Activated CD4-positive, alpha-beta memory T cell treated with anti-CD3 and anti-CD28 coated beads for 36 hours (primary cell): ENCODE measurements at regions not wholly inside any gene's neighbourhood (a gene's known extent, or its start where the extent isn't known, plus 50 kb on each side); places are given as distances from the start of the nearest gene placed in this dataset.

Experiments used
- CTCF ChIA-PET: fragments of 350-600 bp; sonication (Branson Sonifier 250); formaldehyde crosslinking; loops from one replicate; lab custom pipeline; 2021; ENCODE audit warnings: antibody characterized with exemption, inconsistent platforms; lab: Charles Lee
- POLR2A ChIA-PET: fragments of 350-600 bp; sonication (Branson Sonifier 250); formaldehyde crosslinking; loops from one replicate; lab custom pipeline; 2021; ENCODE audit warnings: antibody characterized with exemption; lab: Charles Lee
- DNase-seq: peaks from one replicate; pipeline ENCODE4 v3.0.0-alpha.2; 2020
- H3K27ac Mint-ChIP-seq: one replicate; pipeline ENCODE4 v1.8.0; 2021; ENCODE audit warnings: mixed read lengths
- H3K27me3 Mint-ChIP-seq: one replicate; pipeline ENCODE4 v1.8.0; 2021; ENCODE audit warnings: mixed read lengths
- H3K36me3 Mint-ChIP-seq: one replicate; pipeline ENCODE4 v1.8.0; 2021; ENCODE audit warnings: mixed read lengths
- H3K4me1 Mint-ChIP-seq: one replicate; pipeline ENCODE4 v1.8.0; 2021; ENCODE audit warnings: low read depth, mixed read lengths
- H3K4me3 Mint-ChIP-seq: one replicate; pipeline ENCODE4 v1.8.0; 2021; ENCODE audit warnings: mild to moderate bottlenecking, mixed read lengths
- H3K9me3 Mint-ChIP-seq: one replicate; pipeline ENCODE4 v1.8.0; 2021; ENCODE audit warnings: mixed read lengths
- intact Hi-C: fragments of 100-400 bp; cut with micrococcal nuclease; formaldehyde crosslinking; loops from one replicate; pipeline ENCODE4 v1.15.1; 2023

DNA sequence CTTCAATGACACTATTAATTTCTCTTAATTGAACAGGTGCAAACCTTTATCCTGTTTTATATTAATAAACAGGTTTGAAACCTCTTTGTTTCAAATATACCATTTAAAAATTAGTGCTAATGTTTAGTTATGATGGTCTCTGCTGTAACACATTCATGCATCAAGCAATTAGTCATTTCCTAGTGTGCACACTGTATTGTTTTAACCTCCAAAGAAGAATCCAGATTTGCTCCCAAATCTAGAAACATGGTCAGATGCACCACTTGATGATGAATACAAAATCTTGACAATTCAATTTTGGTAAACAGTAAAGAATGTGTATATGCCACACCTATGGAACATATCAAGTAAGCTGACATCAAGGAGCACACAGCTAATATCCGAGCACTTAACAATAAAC, 157.1 kb downstream of the TRIML1 start:
- Mint-ChIP-seq H3K9me3 (peaks cover 15% of the 10 kb centered on the region), H3K4me1 (no peaks in the 10 kb centered on the region), H3K27ac (no peak overlapping the region), H3K4me3 (no peak overlapping the region), H3K27me3 (no peaks in the 10 kb centered on the region), H3K36me3 (no peaks in the 10 kb centered on the region)
- ChIA-PET CTCF (no interaction called here), POLR2A (no interaction called here)
- intact Hi-C loops = no loop called here
- no peak for DNase-seq

DNA sequence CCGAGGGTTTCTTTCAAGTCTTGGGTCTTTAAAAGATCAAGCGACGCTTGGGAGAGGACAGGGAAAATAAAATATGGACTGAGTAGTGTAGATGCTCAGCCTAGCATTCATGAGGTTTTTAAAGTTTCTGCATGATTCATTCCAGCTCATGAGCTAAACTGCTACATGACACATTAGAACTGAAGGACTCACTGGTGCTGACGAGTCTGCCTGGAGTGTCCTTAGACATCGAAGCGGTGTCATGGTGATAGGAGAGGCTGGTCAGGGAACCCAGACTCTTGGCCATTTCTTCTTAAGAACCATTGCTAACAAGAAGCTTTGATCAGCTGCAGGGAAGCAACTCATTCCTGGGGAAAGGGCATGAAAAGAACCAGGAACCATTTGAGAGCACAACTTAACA, 158.6 kb downstream of the TRIML1 start:
- intact Hi-C loops = no loop called here
- H3K4me1 Mint-ChIP-seq = no peaks in the 10 kb centered on the region
- no peak for DNase-seq
- H3K4me3 Mint-ChIP-seq = no peak overlapping the region
- no peaks in the 10 kb centered on the region for H3K27me3 Mint-ChIP-seq
- peaks cover 19% of the 10 kb centered on the region for H3K9me3 Mint-ChIP-seq
- H3K27ac Mint-ChIP-seq = no peak overlapping the region
- no peaks in the 10 kb centered on the region for H3K36me3 Mint-ChIP-seq
- ChIA-PET CTCF (no interaction called here), POLR2A (no interaction called here)

GRCh38 chr4:188299161-188299560, 159.9 kb downstream of the TRIML1 start:
- Mint-ChIP-seq H3K27me3 (no peaks in the 10 kb centered on the region), H3K36me3 (no peaks in the 10 kb centered on the region), H3K27ac (no peak overlapping the region), H3K4me3 (no peak overlapping the region), H3K4me1 (no peaks in the 10 kb centered on the region), H3K9me3 (peaks cover 19% of the 10 kb centered on the region)
- ChIA-PET POLR2A (no interaction called here), CTCF (no interaction called here)
- intact Hi-C loops = no loop called here
- no peak for DNase-seq

- peaks cover 19% of the 10 kb centered on the region for H3K9me3 Mint-ChIP-seq
- ChIA-PET CTCF (no interaction called here), POLR2A (no interaction called here)
- intact Hi-C loops = no loop called here
- no peaks in the 10 kb centered on the region for H3K36me3 Mint-ChIP-seq
- H3K27ac Mint-ChIP-seq = no peak overlapping the region
- H3K4me1 Mint-ChIP-seq = no peaks in the 10 kb centered on the region
- no peak overlapping the region for H3K4me3 Mint-ChIP-seq
- DNase-seq = no peak
- no peaks in the 10 kb centered on the region for H3K27me3 Mint-ChIP-seq
Observed at GRCh38 chr4:188300385-188300784, 161.1 kb downstream of the TRIML1 start.

DNA sequence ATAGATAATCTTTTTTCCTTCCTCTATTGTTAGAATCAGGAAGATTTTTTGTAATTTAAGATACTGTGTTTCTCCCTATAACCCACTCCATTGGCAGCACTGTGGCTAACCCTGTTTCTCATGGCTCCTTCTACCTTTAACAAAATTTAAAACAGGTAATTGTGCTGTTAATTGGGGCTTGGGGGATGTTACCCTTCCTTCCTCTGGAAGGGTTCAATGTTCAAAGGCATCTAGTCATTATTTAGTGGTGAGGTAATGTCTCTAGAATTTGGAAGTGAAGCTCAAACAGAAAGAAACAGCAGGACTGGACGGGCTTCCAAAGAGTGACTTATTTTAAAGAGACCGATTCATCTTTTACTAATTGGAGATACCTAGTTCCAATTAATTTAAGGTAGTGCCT, 166.4 kb downstream of the TRIML1 start:
- Mint-ChIP-seq H3K36me3 (no peaks in the 10 kb centered on the region), H3K27me3 (no peaks in the 10 kb centered on the region), H3K9me3 (peaks cover 15% of the 10 kb centered on the region), H3K27ac (no peak overlapping the region), H3K4me3 (no peak overlapping the region), H3K4me1 (no peaks in the 10 kb centered on the region)
- intact Hi-C loops = no loop called here
- ChIA-PET CTCF (no interaction called here), POLR2A (no interaction called here)
- no peak for DNase-seq

GRCh38 chr4:188307591-188307990, 168.3 kb downstream of the TRIML1 start:
- Mint-ChIP-seq H3K9me3 (peaks cover 8% of the 10 kb centered on the region), H3K4me3 (no peak overlapping the region), H3K27ac (no peak overlapping the region), H3K4me1 (no peaks in the 10 kb centered on the region), H3K36me3 (no peaks in the 10 kb centered on the region), H3K27me3 (no peaks in the 10 kb centered on the region)
- intact Hi-C loops = no loop called here
- ChIA-PET CTCF (no interaction called here), POLR2A (no interaction called here)
- DNase-seq = no peak

DNA sequence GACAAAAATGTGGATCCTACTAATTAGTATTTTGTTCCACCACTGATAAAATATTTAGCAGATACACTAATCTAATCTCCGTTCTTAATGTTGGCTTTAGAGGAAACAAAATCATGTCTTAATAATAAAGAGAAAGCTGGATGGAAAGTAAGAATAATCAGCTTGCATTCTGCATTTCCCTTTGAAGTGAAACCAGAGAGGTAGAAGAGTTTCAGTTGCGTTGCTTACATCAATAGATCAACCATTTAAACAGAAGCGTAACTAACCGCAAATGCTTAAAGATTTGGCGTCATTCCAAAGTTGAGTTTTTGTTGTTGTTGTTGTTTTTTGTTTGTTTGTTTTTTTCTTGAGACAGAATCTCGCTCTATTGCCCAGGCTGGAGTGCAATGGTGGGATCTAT, 168.9 kb downstream of the TRIML1 start:
- intact Hi-C loops = no loop called here
- no peaks in the 10 kb centered on the region for H3K4me1 Mint-ChIP-seq
- POLR2A ChIA-PET = no interaction called here
- H3K4me3 Mint-ChIP-seq = no peak overlapping the region
- DNase-seq = no peak
- CTCF ChIA-PET = no interaction called here
- H3K27me3 Mint-ChIP-seq = no peaks in the 10 kb centered on the region
- H3K27ac Mint-ChIP-seq = no peak overlapping the region
- H3K36me3 Mint-ChIP-seq = no peaks in the 10 kb centered on the region
- H3K9me3 Mint-ChIP-seq = peaks cover 8% of the 10 kb centered on the region

DNA sequence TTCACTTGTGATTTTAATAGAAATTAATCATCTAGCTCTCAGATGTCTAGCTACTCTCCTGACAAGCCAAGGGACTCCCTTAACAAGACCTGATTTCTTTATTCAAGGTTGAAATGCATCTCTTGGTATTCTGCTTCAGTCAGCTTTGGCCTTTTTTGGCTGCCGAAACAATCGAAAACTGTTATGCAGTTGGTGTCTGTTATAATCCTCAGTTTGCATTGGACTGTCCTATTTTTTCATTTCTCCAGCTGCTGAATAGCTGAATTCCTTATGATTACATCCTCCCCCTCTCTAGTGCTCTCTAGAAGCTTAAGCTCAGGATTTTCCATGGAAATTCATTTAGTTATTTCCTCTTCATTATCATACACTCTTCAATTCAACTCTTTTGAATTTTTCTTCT, 177.2 kb downstream of the TRIML1 start:
- H3K36me3 Mint-ChIP-seq = no peaks in the 10 kb centered on the region
- H3K27me3 Mint-ChIP-seq = no peaks in the 10 kb centered on the region
- peaks cover 17% of the 10 kb centered on the region for H3K9me3 Mint-ChIP-seq
- ChIA-PET POLR2A (no interaction called here), CTCF (no interaction called here)
- no peak overlapping the region for H3K27ac Mint-ChIP-seq
- no peak for DNase-seq
- H3K4me1 Mint-ChIP-seq = no peaks in the 10 kb centered on the region
- intact Hi-C loops = no loop called here
- no peak overlapping the region for H3K4me3 Mint-ChIP-seq

DNA sequence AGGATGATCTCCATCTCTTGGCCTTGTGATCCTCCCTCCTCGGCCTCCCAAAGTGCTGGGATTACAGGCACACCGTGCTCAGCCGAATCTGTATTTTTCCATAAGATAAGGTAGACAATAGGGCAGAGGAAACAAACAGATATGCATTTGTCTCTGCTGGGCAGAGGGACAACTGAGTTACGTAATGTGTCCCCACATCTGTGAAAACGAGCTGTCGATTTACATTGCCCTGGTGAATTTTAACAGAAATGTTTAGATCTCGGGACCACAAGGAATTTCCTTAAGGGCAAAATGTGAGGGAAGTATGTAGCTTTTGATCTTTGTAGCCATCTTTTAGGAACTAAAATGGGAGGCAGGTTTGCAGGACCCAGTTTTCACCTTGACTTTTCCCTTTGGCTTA, 189.7 kb downstream of the TRIML1 start:
- H3K4me3 Mint-ChIP-seq = no peak overlapping the region
- CTCF ChIA-PET = no interaction called here
- intact Hi-C loops = no loop called here
- peaks cover 8% of the 10 kb centered on the region for H3K9me3 Mint-ChIP-seq
- no peak for DNase-seq
- no peaks in the 10 kb centered on the region for H3K27me3 Mint-ChIP-seq
- no peaks in the 10 kb centered on the region for H3K36me3 Mint-ChIP-seq
- POLR2A ChIA-PET = interaction anchor here (0.6 kb wide), 1 partner anchor 64 kb away, joined by 6 read pairs; no protein-coding TSS in a partner anchor
- H3K4me1 Mint-ChIP-seq = no peaks in the 10 kb centered on the region
- H3K27ac Mint-ChIP-seq = no peak overlapping the region

GRCh38 chr4:188329521-188329920, 190.3 kb downstream of the TRIML1 start:
- Mint-ChIP-seq H3K9me3 (peaks cover 8% of the 10 kb centered on the region), H3K27ac (no peak overlapping the region), H3K4me1 (no peaks in the 10 kb centered on the region), H3K27me3 (no peaks in the 10 kb centered on the region), H3K4me3 (no peak overlapping the region), H3K36me3 (no peaks in the 10 kb centered on the region)
- intact Hi-C loops = no loop called here
- no peak for DNase-seq
- POLR2A ChIA-PET = interaction anchor here (0.6 kb wide), 1 partner anchor 63 kb away, joined by 6 read pairs; no protein-coding TSS in a partner anchor
- CTCF ChIA-PET = no interaction called here

DNA sequence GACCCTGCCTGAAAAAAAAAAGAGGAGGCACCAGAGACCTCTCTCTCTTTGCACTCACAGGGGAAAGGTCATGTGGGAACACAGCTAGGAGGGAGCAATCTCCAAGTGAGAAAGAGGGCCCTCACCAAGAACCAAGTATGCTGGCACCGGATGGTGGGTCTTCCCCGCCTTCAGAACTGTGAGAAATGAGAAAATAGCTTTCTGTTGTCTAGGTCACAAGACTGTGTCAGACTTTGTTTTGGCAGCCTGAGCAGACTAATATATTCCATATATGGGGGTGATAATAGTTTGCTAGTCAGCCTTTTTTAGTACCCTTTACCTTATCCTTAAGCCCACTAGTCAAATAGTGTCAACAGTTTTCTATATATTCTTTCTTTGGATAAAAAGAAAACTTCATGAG, 193.0 kb downstream of the TRIML1 start:
- Mint-ChIP-seq H3K27ac (no peak overlapping the region), H3K36me3 (no peaks in the 10 kb centered on the region), H3K27me3 (no peaks in the 10 kb centered on the region), H3K4me3 (no peak overlapping the region), H3K4me1 (no peaks in the 10 kb centered on the region), H3K9me3 (peaks cover 11% of the 10 kb centered on the region)
- POLR2A ChIA-PET = no interaction called here
- DNase-seq = no peak
- intact Hi-C loops = no loop called here
- CTCF ChIA-PET = no interaction called here

DNA sequence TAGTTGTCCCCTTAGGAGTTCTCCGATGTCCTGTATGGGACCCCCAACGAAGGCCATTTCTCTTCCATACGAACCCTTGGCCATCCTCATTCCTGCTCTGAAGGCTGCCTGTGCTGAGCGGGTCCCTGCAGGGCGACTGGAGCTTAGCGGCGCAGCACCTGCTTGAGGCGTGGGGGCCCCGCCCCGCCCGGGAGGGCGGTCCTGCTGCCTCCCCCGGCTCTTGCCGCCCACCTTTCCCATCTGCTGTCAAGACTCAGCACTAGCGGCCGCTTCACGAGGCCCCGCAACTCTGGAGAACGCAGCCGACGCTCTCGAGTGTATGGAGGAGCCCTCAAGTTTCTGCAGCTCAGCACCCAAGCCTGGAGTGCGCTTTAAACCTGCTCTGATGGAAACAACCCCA, 197.7 kb downstream of the TRIML1 start:
- Mint-ChIP-seq H3K27me3 (no peaks in the 10 kb centered on the region), H3K36me3 (no peaks in the 10 kb centered on the region), H3K9me3 (peaks cover 15% of the 10 kb centered on the region), H3K4me3 (no peak overlapping the region), H3K27ac (no peak overlapping the region), H3K4me1 (no peaks in the 10 kb centered on the region)
- no peak for DNase-seq
- ChIA-PET CTCF (no interaction called here), POLR2A (no interaction called here)
- intact Hi-C loops = no loop called here

DNA sequence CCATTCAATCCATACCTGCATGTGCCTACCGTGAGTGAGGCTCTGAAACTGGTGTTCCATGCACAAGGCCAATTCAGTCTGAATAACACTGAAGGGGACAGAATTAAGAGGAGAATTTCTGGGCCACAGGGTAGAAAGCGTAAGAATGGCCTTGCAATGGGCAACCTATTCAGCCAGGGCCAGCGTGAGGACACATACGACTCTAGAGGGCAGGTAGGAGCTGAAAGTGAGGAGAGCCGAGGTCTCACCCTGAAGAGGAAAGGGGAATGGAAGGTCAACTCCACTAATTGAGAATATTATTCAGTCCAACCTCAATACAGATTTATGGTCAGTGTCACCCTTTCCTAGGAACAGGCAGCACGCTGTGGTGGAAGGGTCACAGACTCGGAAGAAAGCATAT, 202.2 kb downstream of the TRIML1 start:
- Mint-ChIP-seq H3K27ac (no peak overlapping the region), H3K27me3 (no peaks in the 10 kb centered on the region), H3K4me3 (no peak overlapping the region), H3K9me3 (peaks cover 13% of the 10 kb centered on the region), H3K4me1 (no peaks in the 10 kb centered on the region), H3K36me3 (no peaks in the 10 kb centered on the region)
- DNase-seq = no peak
- ChIA-PET CTCF (no interaction called here), POLR2A (no interaction called here)
- intact Hi-C loops = no loop called here
